ENCODE measurements at regions not wholly inside any gene's neighbourhood (a gene's known extent, or its start where the extent isn't known, plus 50 kb on each side); places are given as distances from the start of the nearest gene placed in this dataset.

- no peak for TF ChIP-seq CTCF (IDR thresholded peaks at IDR 0.05; ENCODE audit: low read depth, low read length, missing control alignments)
- Histone ChIP-seq H3K36me3 (replicated peaks) (no peaks in the 10 kb centered on the region), H3K27ac (no peak overlapping the region), H3K27me3 (replicated peaks) (no peaks in the 10 kb centered on the region), H3K4me3 (ENCODE audit: low read depth, low read length) (no peak overlapping the region)
- in situ Hi-C loops (cut with HindIII; ENCODE audit: low pct_ligation_motif_present, low sequenced_read_pairs), result no loop called here
- no peak for DNase-seq
Measured at GRCh38 chr3:87125116-87125515, 102.0 kb upstream of the CHMP2B start.

GRCh38 chr3:87122766-87123165, 104.3 kb upstream of the CHMP2B start:
- no peak for DNase-seq
- no peak for TF ChIP-seq CTCF (IDR thresholded peaks at IDR 0.05; ENCODE audit: low read depth, low read length, missing control alignments)
- Histone ChIP-seq H3K27ac (no peak overlapping the region), H3K4me3 (ENCODE audit: low read depth, low read length) (no peak overlapping the region), H3K36me3 (replicated peaks) (no peaks in the 10 kb centered on the region), H3K27me3 (replicated peaks) (no peaks in the 10 kb centered on the region)
- in situ Hi-C loops (cut with HindIII; ENCODE audit: low pct_ligation_motif_present, low sequenced_read_pairs), result no loop called here

- DNase-seq, result no peak
- Histone ChIP-seq H3K27ac (no peak overlapping the region), H3K27me3 (replicated peaks) (no peaks in the 10 kb centered on the region), H3K4me3 (ENCODE audit: low read depth, low read length) (no peak overlapping the region), H3K36me3 (replicated peaks) (no peaks in the 10 kb centered on the region)
- in situ Hi-C loops (cut with HindIII; ENCODE audit: low pct_ligation_motif_present, low sequenced_read_pairs), result no loop called here
- TF ChIP-seq CTCF (IDR thresholded peaks at IDR 0.05; ENCODE audit: low read depth, low read length, missing control alignments), result no peak
Measured at GRCh38 chr3:87121856-87122255, 105.3 kb upstream of the CHMP2B start.

GRCh38 chr3:87120881-87121280, 106.2 kb upstream of the CHMP2B start:
- Histone ChIP-seq H3K27ac (no peak overlapping the region), H3K27me3 (replicated peaks) (no peaks in the 10 kb centered on the region), H3K4me3 (ENCODE audit: low read depth, low read length) (no peak overlapping the region), H3K36me3 (replicated peaks) (no peaks in the 10 kb centered on the region)
- no peak for DNase-seq
- in situ Hi-C loops (cut with HindIII; ENCODE audit: low pct_ligation_motif_present, low sequenced_read_pairs), result no loop called here
- TF ChIP-seq CTCF (IDR thresholded peaks at IDR 0.05; ENCODE audit: low read depth, low read length, missing control alignments), result no peak

GRCh38 chr3:87120236-87120635, 106.9 kb upstream of the CHMP2B start:
- H3K27ac ChIP-seq, result no peak overlapping the region
- H3K36me3 ChIP-seq (replicated peaks), result no peaks in the 10 kb centered on the region
- H3K4me3 ChIP-seq (ENCODE audit: low read depth, low read length), result no peak overlapping the region
- no peaks in the 10 kb centered on the region for H3K27me3 ChIP-seq (replicated peaks)
- no peak for TF ChIP-seq CTCF (IDR thresholded peaks at IDR 0.05; ENCODE audit: low read depth, low read length, missing control alignments)
- in situ Hi-C loops (cut with HindIII; ENCODE audit: low pct_ligation_motif_present, low sequenced_read_pairs), result no loop called here
- DNase-seq, result no peak

- Histone ChIP-seq H3K27me3 (replicated peaks) (no peaks in the 10 kb centered on the region), H3K4me3 (ENCODE audit: low read depth, low read length) (no peak overlapping the region), H3K36me3 (replicated peaks) (no peaks in the 10 kb centered on the region), H3K27ac (no peak overlapping the region)
- no peak for DNase-seq
- TF ChIP-seq CTCF (IDR thresholded peaks at IDR 0.05; ENCODE audit: low read depth, low read length, missing control alignments), result no peak
- in situ Hi-C loops (cut with HindIII; ENCODE audit: low pct_ligation_motif_present, low sequenced_read_pairs), result no loop called here
Measured at GRCh38 chr3:87109465-87109864, 117.6 kb upstream of the CHMP2B start.
